ACC112 (cell line): ENCODE measurements at regions not wholly inside any gene's neighbourhood (a gene's known extent, or its start where the extent isn't known, plus 50 kb on each side); places are given as distances from the start of the nearest gene placed in this dataset.

Experiments
- H2AFZ ChIP-seq: fragments of 200-600 bp; sonication (generic); one replicate; pipeline ENCODE4 v1.6.0; 2017; ENCODE audit warnings: antibody characterized with exemption, low read length; ENCODE audit not compliant: unreplicated experiment
- H3K27ac ChIP-seq: fragments of 200-600 bp; sonication (generic); 2 replicates; pipeline ENCODE4 v1.5.1; 2014; ENCODE audit warnings: low read depth, mild to moderate bottlenecking, antibody characterized with exemption, low read length, moderate library complexity
- H3K27me3 ChIP-seq: fragments of 200-600 bp; sonication (generic); 2 replicates; pipeline ENCODE4 v1.6.1; 2014; ENCODE audit warnings: mild to moderate bottlenecking, antibody characterized with exemption, low read length, moderate library complexity, mixed read lengths; ENCODE audit not compliant: insufficient read depth
- H3K36me3 ChIP-seq: fragments of 200-600 bp; sonication (generic); 2 replicates; pipeline ENCODE4 v1.6.1; 2016; ENCODE audit warnings: mild to moderate bottlenecking, antibody characterized with exemption, low read length, moderate library complexity, mixed read lengths; ENCODE audit not compliant: insufficient read depth
- H3K4me1 ChIP-seq: fragments of 200-600 bp; sonication (generic); one replicate; pipeline ENCODE4 v1.6.1; 2016; ENCODE audit warnings: low read length, mixed read lengths; ENCODE audit not compliant: insufficient read depth, unreplicated experiment, control insufficient read depth
- H3K4me3 ChIP-seq: fragments of 200-600 bp; sonication (generic); 2 replicates; pipeline ENCODE4 v1.5.1; 2014; ENCODE audit warnings: mild to moderate bottlenecking, low read depth, low read length
- H3K79me2 ChIP-seq: fragments of 200-600 bp; sonication (generic); one replicate; pipeline ENCODE4 v1.6.0; 2016; ENCODE audit warnings: low read length; ENCODE audit not compliant: control insufficient read depth, unreplicated experiment, insufficient read depth

DNA sequence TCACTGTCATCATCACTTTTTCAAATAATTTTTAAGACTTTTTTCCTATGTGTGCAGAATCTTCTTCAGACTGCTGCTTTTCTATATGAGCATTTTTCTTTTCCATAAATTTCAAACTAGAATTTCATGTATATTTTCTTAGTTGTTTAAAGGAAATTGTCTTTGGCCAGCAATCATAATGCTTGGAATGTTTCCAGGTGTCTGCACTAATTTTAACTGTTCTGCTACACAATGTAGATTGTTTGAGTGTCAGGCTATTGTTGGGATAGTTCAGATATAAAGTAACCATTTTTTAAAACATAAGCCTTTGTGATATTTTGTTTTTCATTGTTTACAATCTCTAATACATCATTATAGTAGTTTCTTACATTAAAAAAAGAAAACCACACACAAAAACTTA lies 1418.5 kb downstream of the EFNB2 start:
- Histone ChIP-seq H2AFZ (no peak overlapping the region), H3K4me3 (no peak overlapping the region), H3K27me3 (no peaks in the 10 kb centered on the region), H3K79me2 (no peaks in the 10 kb centered on the region), H3K27ac (no peak overlapping the region), H3K36me3 (no peaks in the 10 kb centered on the region), H3K4me1 (no peaks in the 10 kb centered on the region)

GRCh38 chr13:105112561-105112960 lies 1422.9 kb downstream of the EFNB2 start:
- H3K79me2 ChIP-seq, result no peaks in the 10 kb centered on the region
- H2AFZ ChIP-seq, result no peak overlapping the region
- no peak overlapping the region for H3K27ac ChIP-seq
- H3K27me3 ChIP-seq, result no peaks in the 10 kb centered on the region
- no peaks in the 10 kb centered on the region for H3K36me3 ChIP-seq
- H3K4me3 ChIP-seq, result no peak overlapping the region
- no peaks in the 10 kb centered on the region for H3K4me1 ChIP-seq

GRCh38 chr13:105107781-105108180 lies 1427.7 kb downstream of the EFNB2 start:
- Histone ChIP-seq H3K4me1 (no peaks in the 10 kb centered on the region), H3K4me3 (no peak overlapping the region), H2AFZ (no peak overlapping the region), H3K36me3 (no peaks in the 10 kb centered on the region), H3K27me3 (no peaks in the 10 kb centered on the region), H3K79me2 (no peaks in the 10 kb centered on the region), H3K27ac (no peak overlapping the region)

DNA sequence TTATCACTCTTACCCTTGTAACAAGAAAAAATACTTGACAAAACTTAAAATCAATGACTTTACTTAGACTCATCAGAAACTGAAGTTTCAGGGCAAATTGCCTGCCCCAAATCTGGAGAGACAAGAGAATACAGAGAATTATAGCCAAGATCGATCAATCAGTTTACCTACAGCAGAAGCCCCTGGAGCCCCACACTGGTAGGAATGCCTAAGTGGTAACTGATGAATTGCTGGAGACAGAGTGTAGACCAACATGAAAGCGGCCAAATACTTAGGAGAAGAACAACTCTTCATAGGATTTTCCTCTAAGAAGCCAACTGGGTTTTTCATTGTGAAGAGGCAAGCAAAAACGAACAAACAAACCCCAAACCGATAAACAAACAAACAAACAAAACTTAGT lies 1430.0 kb downstream of the EFNB2 start:
- Histone ChIP-seq H3K4me3 (no peak overlapping the region), H3K79me2 (no peaks in the 10 kb centered on the region), H3K36me3 (no peaks in the 10 kb centered on the region), H3K27ac (no peak overlapping the region), H2AFZ (no peak overlapping the region), H3K4me1 (no peaks in the 10 kb centered on the region), H3K27me3 (no peaks in the 10 kb centered on the region)

DNA sequence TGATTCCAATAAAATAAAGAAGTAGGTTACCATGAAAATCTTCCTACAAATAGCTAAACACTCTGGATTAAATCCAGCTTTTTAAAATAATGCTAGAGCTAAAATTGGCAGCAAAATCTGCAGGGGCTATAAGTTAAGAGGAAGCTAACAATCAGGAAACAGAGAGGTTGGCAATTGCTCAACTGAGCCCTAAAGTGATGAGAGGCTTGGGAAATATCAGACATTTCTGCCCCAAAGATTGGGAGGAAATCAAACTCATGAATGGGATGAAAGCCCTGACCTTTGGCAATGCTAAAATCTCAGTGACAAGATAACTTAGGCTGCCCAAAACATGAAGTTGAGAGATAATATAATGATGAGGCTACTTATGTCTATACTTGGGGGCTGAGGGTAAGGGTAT lies 1437.9 kb downstream of the EFNB2 start:
- H3K27ac ChIP-seq, result no peak overlapping the region
- H3K4me3 ChIP-seq, result no peak overlapping the region
- H3K36me3 ChIP-seq, result no peaks in the 10 kb centered on the region
- H3K79me2 ChIP-seq, result no peaks in the 10 kb centered on the region
- no peak overlapping the region for H2AFZ ChIP-seq
- H3K4me1 ChIP-seq, result no peaks in the 10 kb centered on the region
- H3K27me3 ChIP-seq, result no peaks in the 10 kb centered on the region

DNA sequence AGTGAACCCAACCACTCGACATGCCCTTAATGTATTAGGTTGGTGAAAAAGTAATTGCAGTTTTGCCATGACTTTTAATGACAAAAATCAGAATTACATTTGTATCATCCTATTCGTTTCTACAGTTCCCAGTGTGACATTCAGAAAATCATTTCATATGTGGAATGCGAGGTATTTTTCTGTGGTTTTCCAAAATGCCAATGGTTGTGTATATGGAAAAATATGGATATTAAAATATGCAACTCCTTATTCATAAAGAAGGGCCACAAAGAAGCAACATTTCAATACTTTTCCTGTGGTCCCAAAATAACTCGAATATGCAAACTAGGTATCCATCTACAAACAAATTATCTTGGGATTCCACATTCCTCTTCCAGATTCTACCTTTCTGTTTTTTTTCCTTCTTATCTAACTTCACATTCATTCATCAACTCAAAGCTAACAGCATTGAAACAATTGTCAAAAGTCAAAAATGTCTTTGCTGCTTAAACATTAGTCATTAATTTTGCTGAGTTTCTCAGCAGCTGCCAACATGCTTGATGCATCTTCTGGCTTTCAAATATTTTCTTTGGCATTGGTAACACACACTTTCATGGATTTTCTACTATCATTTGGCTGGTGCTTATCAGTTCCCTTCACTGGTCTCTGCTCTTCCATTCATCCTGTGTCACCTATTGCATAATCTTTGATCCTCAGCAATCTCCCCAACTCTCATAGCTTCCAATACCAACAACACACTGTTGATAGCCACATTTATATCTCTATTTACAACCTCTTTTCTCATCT lies 1445.4 kb downstream of the EFNB2 start:
- no peaks in the 10 kb centered on the region for H3K79me2 ChIP-seq
- no peaks in the 10 kb centered on the region for H3K27me3 ChIP-seq
- no peak overlapping the region for H3K4me3 ChIP-seq
- no peaks in the 10 kb centered on the region for H3K4me1 ChIP-seq
- H3K27ac ChIP-seq, result no peak overlapping the region
- no peak overlapping the region for H2AFZ ChIP-seq
- H3K36me3 ChIP-seq, result no peaks in the 10 kb centered on the region

GRCh38 chr13:105087945-105088344 lies 1447.5 kb downstream of the EFNB2 start:
- no peak overlapping the region for H3K27ac ChIP-seq
- no peaks in the 10 kb centered on the region for H3K27me3 ChIP-seq
- no peaks in the 10 kb centered on the region for H3K36me3 ChIP-seq
- H3K4me1 ChIP-seq, result no peaks in the 10 kb centered on the region
- H3K79me2 ChIP-seq, result no peaks in the 10 kb centered on the region
- no peak overlapping the region for H2AFZ ChIP-seq
- H3K4me3 ChIP-seq, result no peak overlapping the region

DNA sequence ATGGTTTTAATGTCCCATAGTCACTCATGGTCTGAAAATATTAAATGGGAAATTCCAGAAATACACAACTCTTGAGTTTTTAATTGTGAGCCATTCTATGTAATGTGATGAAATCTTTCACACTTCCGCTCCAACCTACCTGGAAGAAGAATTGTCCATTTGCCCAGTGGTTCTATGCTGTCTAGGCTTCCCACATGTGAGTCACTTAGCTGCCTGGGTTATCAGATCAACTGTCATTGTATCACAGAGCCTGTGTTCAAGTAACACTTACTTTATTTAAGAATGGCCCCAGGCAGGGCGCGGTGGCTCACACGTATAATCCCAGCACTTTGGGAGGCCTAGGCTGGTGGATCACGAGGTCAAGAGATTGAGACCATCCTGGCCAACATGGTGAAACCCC lies 1450.5 kb downstream of the EFNB2 start:
- no peaks in the 10 kb centered on the region for H3K36me3 ChIP-seq
- H2AFZ ChIP-seq, result no peak overlapping the region
- H3K27ac ChIP-seq, result no peak overlapping the region
- H3K79me2 ChIP-seq, result no peaks in the 10 kb centered on the region
- H3K4me1 ChIP-seq, result no peaks in the 10 kb centered on the region
- H3K4me3 ChIP-seq, result no peak overlapping the region
- H3K27me3 ChIP-seq, result no peaks in the 10 kb centered on the region

GRCh38 chr13:105083992-105084391 lies 1451.5 kb downstream of the EFNB2 start:
- Histone ChIP-seq H3K36me3 (no peaks in the 10 kb centered on the region), H3K27me3 (no peaks in the 10 kb centered on the region), H3K4me3 (no peak overlapping the region), H3K27ac (no peak overlapping the region), H3K4me1 (no peaks in the 10 kb centered on the region), H3K79me2 (no peaks in the 10 kb centered on the region), H2AFZ (no peak overlapping the region)

- no peak overlapping the region for H3K27ac ChIP-seq
- no peaks in the 10 kb centered on the region for H3K36me3 ChIP-seq
- H2AFZ ChIP-seq, result no peak overlapping the region
- no peaks in the 10 kb centered on the region for H3K4me1 ChIP-seq
- H3K27me3 ChIP-seq, result no peaks in the 10 kb centered on the region
- H3K79me2 ChIP-seq, result no peaks in the 10 kb centered on the region
- no peak overlapping the region for H3K4me3 ChIP-seq
These were observed 1460.7 kb downstream of the EFNB2 start for GRCh38 chr13:105074755-105075154.

DNA sequence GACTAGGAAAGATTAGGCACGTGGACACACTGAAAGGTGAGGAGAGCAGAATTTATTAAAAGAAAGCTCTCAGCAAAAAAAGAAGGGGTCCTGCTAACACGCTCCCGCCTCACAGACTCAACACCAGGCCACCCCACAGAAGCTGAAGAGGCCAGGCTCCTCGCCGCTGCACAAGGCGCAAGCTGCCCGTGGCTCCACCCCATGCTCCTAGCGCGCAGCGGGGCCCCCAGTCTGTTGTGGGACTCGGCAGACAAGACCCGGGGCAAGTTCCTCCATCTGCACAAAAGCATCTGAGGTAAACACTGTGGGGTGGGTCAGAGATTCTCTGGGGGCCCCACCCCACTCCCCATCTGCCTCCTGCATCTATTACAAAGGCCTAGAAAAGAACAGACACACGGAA lies 1462.4 kb downstream of the EFNB2 start:
- Histone ChIP-seq H3K36me3 (no peaks in the 10 kb centered on the region), H3K79me2 (no peaks in the 10 kb centered on the region), H3K4me1 (peaks cover 6% of the 10 kb centered on the region)

More for the DNA sequence above, 1462.4 kb downstream of the EFNB2 start:
- no peaks in the 10 kb centered on the region for H3K27me3 ChIP-seq
- no peak overlapping the region for H2AFZ ChIP-seq
- H3K4me3 ChIP-seq, result no peak overlapping the region
- no peak overlapping the region for H3K27ac ChIP-seq
